Osteoblast (primary cell): ENCODE measurements at regions not wholly inside any gene's neighbourhood (a gene's known extent, or its start where the extent isn't known, plus 50 kb on each side); places are given as distances from the start of the nearest gene placed in this dataset.

Source experiments
- DNase-seq: peaks from one replicate; pipeline ENCODE4 v3.0.0; 2011; ENCODE audit warnings: low spot score, mixed read lengths; ENCODE audit not compliant: insufficient read length; ENCODE audit errors: missing footprints
- H2AFZ ChIP-seq: 2 replicates; pipeline ENCODE4 v1.6.0; 2011; ENCODE audit warnings: mild to moderate bottlenecking, low read length
- H3K27ac ChIP-seq: 2 replicates; pipeline ENCODE4 v1.5.1; 2011; ENCODE audit warnings: mild to moderate bottlenecking, low read depth, low read length, moderate library complexity
- H3K27me3 ChIP-seq: 2 replicates; pipeline ENCODE4 v1.6.0; 2012; ENCODE audit warnings: mild to moderate bottlenecking, control low read depth, inconsistent platforms, low read length, moderate library complexity; ENCODE audit not compliant: insufficient read depth
- H3K36me3 ChIP-seq: 2 replicates; pipeline ENCODE4 v1.5.1; 2011; ENCODE audit warnings: mild to moderate bottlenecking, low read length, control low read depth, moderate library complexity; ENCODE audit not compliant: insufficient read depth
- H3K4me1 ChIP-seq: 2 replicates; pipeline ENCODE4 v1.5.1; 2011; ENCODE audit warnings: mild to moderate bottlenecking, low read length, control low read depth, moderate library complexity; ENCODE audit not compliant: insufficient read depth
- H3K4me2 ChIP-seq: 2 replicates; pipeline ENCODE4 v1.6.0; 2011; ENCODE audit warnings: mild to moderate bottlenecking, low read length; ENCODE audit not compliant: insufficient read depth
- H3K4me3 ChIP-seq: fragments of 200-600 bp; sonication (generic); 3 replicates; pipeline ENCODE4 v1.5.1; 2012; ENCODE audit warnings: mild to moderate bottlenecking, low read length, inconsistent platforms; ENCODE audit not compliant: insufficient read depth
- H3K79me2 ChIP-seq: 2 replicates; pipeline ENCODE4 v1.6.0; 2012; ENCODE audit warnings: mild to moderate bottlenecking, low read length, control low read depth, inconsistent platforms; ENCODE audit not compliant: insufficient read depth
- H3K9me3 ChIP-seq: 2 replicates; pipeline ENCODE4 v1.5.1; 2011; ENCODE audit warnings: low read depth, low read length, control low read depth
- H4K20me1 ChIP-seq: 2 replicates; pipeline ENCODE4 v1.6.0; 2012; ENCODE audit warnings: mild to moderate bottlenecking, low read length, control low read depth; ENCODE audit not compliant: insufficient read depth
- TF ChIP-seq, protein P1 (sequence below): IDR thresholded peaks from 2 replicates; pipeline ENCODE4 v1.5.1; 2011; ENCODE audit warnings: mild to moderate bottlenecking, low read depth, low read length, moderate library complexity; ENCODE audit errors: extremely low read depth

DNA sequence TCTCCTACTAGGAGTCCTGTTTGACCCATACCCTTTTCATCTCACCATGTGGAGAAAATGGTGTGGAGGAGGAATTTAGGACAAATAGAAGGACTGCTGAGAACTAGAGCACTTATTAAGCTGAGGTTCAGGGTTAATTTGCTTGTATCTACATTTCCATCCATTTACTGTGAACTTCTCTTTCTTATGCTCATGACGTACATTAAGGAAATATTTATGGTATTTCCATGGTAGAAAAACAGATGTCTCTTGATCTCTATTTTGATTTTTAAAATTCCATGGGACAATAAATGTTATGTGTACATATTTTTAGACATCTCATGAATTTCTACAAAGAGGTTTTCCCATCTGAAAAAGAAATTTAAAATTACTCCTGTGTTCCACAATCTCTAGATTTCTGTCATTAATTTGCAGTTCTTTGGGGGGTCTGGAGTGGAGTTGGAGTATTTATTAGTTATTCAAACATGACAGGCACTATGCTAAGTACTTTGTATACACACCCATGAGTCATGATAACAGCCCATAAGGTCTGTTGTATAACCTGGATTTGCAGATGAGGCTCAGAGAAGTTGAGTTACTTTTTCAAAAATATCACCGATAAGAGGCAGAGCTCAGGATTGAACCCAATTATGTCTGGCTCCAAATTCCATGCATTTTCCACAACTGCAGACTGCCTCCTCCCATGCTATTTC lies 112.6 kb downstream of the COPS8 start:
- Histone ChIP-seq H3K36me3 (no peaks in the 10 kb centered on the region), H3K27ac (peak overlapping the region; percentile 64), H3K4me1 (peaks cover 52% of the 10 kb centered on the region), H3K4me3 (no peak overlapping the region), H3K27me3 (no peaks in the 10 kb centered on the region), H3K9me3 (no peaks in the 10 kb centered on the region), H4K20me1 (no peaks in the 10 kb centered on the region), H3K4me2 (no peak overlapping the region), H2AFZ (no peak overlapping the region), H3K79me2 (no peaks in the 10 kb centered on the region)
- no peak for DNase-seq
- TF ChIP-seq, protein P1, sequence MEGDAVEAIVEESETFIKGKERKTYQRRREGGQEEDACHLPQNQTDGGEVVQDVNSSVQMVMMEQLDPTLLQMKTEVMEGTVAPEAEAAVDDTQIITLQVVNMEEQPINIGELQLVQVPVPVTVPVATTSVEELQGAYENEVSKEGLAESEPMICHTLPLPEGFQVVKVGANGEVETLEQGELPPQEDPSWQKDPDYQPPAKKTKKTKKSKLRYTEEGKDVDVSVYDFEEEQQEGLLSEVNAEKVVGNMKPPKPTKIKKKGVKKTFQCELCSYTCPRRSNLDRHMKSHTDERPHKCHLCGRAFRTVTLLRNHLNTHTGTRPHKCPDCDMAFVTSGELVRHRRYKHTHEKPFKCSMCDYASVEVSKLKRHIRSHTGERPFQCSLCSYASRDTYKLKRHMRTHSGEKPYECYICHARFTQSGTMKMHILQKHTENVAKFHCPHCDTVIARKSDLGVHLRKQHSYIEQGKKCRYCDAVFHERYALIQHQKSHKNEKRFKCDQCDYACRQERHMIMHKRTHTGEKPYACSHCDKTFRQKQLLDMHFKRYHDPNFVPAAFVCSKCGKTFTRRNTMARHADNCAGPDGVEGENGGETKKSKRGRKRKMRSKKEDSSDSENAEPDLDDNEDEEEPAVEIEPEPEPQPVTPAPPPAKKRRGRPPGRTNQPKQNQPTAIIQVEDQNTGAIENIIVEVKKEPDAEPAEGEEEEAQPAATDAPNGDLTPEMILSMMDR, result no peak

DNA sequence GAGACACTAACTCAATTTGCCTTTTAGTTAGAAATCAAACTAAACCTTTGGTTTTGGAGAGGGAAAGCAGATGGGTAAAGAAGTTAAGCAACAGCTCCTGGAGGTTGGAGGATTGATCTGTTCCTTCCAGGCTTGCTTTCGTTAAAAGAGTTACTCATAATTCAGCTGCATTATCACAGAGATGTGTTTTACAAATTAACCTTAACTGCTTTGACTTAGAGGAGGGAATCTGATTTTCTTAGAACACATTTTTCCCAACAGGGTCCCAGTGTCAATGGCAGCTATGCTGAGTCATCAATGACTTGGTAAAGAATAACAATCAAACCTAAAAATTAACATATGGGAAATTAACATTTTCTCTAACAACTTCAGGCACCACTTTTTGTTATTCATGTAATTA lies 113.4 kb downstream of the COPS8 start:
- peak; percentile 61 for DNase-seq
- no peak overlapping the region for H2AFZ ChIP-seq
- no peaks in the 10 kb centered on the region for H3K27me3 ChIP-seq
- no peaks in the 10 kb centered on the region for H4K20me1 ChIP-seq
- no peak overlapping the region for H3K4me2 ChIP-seq
- no peaks in the 10 kb centered on the region for H3K9me3 ChIP-seq
- H3K4me1 ChIP-seq, result peaks cover 53% of the 10 kb centered on the region
- no peaks in the 10 kb centered on the region for H3K36me3 ChIP-seq
- TF ChIP-seq, protein P1, result no peak
- H3K4me3 ChIP-seq, result no peak overlapping the region
- H3K27ac ChIP-seq, result peak overlapping the region; percentile 64
- no peaks in the 10 kb centered on the region for H3K79me2 ChIP-seq

DNA sequence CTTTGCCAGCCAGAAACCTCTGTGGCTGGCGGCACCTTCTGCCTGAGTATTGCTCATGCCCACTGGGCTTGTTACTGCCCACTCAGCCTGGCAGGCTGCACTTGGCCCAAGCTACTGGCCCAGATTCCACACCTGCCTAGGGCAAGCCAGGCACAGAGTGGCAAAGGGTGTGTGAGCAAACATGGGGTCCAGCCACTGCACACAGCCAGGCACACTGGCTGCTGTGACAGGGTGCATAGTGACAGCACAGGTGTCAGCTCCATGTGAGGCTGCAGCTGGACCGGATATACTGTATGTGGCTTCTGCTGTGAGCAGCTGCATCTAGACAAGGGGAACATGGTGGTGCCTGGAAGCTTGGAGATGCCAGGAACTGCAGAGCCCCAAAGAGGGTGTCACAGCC lies 113.9 kb downstream of the COPS8 start:
- peak overlapping the region; percentile 64 for H3K27ac ChIP-seq
- TF ChIP-seq, protein P1, result no peak
- H3K36me3 ChIP-seq, result no peaks in the 10 kb centered on the region
- H4K20me1 ChIP-seq, result no peaks in the 10 kb centered on the region
- peaks cover 53% of the 10 kb centered on the region for H3K4me1 ChIP-seq
- H2AFZ ChIP-seq, result no peak overlapping the region
- H3K27me3 ChIP-seq, result no peaks in the 10 kb centered on the region
- no peak overlapping the region for H3K4me3 ChIP-seq
- no peak overlapping the region for H3K4me2 ChIP-seq
- no peaks in the 10 kb centered on the region for H3K9me3 ChIP-seq
- no peaks in the 10 kb centered on the region for H3K79me2 ChIP-seq
- no peak for DNase-seq

DNA sequence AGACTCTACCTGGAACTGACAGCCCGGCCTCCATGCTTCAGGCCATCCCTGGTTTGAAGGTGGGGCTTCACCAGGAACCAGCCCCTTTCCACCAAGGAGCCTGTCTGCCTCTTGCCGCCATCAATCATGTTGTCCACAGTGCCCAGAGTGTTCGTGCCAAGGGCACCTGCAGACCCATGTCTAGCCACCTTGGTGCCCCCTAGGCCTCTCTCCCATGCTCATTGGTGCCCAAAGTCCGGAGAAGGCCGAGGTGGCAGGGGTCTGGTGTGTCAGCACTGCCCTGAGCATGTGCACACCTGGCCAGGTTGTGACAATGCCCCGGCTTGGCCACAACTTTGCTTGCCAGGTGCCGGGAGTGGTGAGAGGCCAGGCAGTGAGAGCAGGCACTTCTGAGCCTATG lies 114.8 kb downstream of the COPS8 start:
- TF ChIP-seq, protein P1, result no peak
- no peaks in the 10 kb centered on the region for H4K20me1 ChIP-seq
- H3K27me3 ChIP-seq, result no peaks in the 10 kb centered on the region
- no peak for DNase-seq
- H3K27ac ChIP-seq, result no peak overlapping the region
- H3K4me1 ChIP-seq, result peaks cover 53% of the 10 kb centered on the region
- no peak overlapping the region for H3K4me3 ChIP-seq
- no peaks in the 10 kb centered on the region for H3K36me3 ChIP-seq
- H3K9me3 ChIP-seq, result no peaks in the 10 kb centered on the region
- no peaks in the 10 kb centered on the region for H3K79me2 ChIP-seq
- no peak overlapping the region for H3K4me2 ChIP-seq
- no peak overlapping the region for H2AFZ ChIP-seq
